GM21367 (cell line): ENCODE measurements at regions not wholly inside any gene's neighbourhood (a gene's known extent, or its start where the extent isn't known, plus 50 kb on each side); places are given as distances from the start of the nearest gene placed in this dataset.
"Not testable (repeated sequence)": the region's sequence is repeated elsewhere in the genome, so short reads cannot be mapped to it uniquely, and the experiment has no call there.

Source experiments
- ATAC-seq: cut with Tn5 transposase; IDR thresholded peaks from one replicate; pipeline ENCODE4 v1.9.1; 2021; ENCODE audit not compliant: unreplicated experiment

DNA sequence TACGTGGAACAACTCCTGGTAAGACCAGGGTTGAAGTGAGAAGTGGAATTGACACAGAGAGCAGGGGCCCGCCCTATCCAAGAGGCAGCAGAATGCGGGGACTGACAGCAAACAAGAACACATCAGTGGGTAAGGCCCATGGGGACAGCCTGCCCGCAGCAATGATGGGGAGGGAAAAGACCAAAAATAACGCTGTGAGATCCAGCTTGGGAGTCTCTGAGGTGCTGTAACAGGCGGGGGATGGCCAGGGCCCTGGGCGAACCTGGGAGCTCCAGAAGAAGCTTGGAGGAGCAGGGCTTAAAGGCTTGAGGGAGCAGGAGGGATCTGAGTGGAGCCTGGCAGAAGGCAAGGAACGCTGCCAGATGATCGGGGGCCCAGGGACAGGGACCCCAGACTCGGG lies 173.4 kb downstream of the TMEM200C start:
- no peak for ATAC-seq

DNA sequence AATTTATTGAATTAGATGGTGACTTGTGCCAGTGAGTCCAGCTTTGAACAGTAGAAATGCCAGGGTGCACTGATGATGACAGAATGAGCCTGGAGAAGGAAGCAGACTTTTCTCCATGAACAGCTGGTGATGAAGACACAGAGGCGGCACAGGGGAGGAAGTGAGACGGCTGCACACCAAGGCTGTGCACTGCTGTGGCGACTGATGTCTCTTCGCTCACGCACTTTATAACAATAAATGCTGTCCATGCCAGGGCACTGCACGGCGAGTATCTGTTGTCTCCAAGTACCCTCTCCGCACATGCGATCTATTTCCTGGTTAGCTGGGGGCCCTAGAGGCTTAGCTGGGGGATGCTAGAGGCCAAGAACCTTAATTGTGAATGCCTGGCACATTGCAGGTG lies 175.2 kb downstream of the TMEM200C start:
- ATAC-seq: no peak

DNA sequence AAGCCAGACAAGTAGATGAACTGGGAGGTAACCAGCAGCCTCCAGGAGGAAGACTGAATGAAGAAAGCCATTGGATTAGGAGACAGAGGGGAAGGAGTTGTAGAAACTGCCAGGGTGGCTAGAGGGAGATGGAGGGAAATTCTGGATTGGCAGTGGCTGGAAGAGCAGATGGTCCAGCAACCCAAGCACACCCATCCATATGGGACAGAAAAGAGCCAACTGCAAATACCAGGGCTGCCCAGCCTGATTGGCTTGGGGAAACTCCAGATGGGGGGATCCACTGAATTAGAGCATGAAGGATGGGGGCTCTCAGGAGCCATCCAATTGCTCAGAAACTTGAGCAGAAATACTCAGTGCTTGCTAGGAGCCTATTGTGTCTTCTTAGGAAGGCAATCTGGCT lies 173.5 kb upstream of the EPB41L3 start:
- ATAC-seq: no peak

DNA sequence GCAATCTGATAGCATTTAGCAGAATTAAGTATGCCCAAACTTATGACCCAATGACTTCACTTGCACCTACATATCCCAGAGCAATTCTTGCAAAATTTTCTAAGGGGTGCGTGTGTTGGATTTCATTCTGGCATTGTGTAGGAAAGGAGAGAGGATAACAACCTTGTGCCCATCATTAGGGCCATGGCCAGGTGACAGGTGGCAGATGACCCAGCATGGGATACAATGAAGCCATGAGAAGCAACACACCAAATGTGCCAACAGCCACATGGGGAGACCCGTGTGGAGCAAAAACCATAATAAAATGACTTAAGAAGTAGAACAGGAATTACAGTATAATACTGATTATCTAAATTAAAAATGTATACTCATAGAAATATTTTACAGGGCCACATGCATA lies 166.9 kb upstream of the EPB41L3 start:
- no peak for ATAC-seq

DNA sequence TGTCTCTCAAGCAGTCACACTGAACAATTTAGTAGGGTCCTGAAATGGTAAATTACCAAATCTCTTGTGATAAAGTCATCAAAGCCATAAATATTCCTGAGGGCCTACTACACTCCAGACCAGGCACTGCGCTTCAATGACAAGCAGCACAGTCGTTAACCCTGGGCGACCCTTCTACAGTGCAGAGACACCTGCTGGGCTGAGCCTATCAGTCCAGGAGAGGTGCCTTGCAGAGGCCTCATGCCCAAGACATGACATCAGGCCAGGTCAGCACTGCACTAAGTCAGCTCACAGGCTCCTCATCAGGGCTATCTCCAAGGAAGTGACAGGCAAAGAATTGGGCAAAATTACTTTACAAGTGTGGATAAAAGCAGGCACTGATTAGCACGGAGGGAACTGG lies 166.4 kb upstream of the EPB41L3 start:
- no peak for ATAC-seq

DNA sequence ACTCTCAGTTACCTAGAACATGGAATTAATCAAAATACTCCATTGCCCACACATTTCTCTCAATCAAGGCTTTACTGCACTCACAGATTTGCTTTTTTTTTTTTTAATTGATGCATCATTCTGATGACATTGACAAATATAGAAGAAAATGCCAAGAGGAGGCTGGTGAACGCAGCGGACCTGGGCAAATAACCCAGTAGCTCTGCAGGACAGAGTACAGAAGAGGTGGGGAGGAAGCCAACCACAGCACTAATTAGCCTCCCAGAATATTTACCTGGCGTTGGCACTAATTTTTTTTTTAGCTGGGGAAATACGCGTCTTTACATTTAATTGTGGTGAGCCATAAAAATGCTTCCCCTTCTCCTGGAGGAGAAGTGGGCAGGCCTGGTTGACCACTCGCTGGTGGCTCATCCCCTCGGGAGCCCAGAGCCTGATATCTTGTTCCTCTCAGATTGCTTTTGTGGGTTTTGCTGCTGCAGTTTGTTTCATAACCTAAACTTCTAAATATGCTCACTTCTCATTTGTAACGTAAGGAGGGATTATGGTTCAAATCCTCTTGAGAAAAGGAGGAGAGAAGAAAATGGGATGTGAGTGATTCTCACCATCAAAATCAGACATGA lies 165.8 kb upstream of the EPB41L3 start:
- no peak for ATAC-seq

DNA sequence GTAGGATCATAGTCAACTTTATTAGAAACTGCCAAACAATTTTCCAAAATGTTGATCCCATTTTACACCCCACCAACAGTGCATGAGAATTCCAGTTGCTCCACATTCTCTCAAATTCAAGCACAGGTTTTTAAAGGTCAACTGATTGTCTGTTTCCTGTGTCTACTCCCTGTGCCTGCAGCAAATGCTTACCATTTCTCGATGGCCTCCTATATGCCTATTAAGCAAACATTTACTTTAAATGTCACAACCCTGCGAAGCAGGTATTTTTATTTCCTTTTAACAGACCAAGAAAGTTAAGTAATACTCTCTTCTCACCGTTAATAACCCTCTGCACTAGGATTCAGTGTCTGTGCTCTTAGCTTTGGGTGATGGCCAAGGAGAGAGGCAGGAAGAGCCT lies 163.8 kb upstream of the EPB41L3 start:
- no peak for ATAC-seq

DNA sequence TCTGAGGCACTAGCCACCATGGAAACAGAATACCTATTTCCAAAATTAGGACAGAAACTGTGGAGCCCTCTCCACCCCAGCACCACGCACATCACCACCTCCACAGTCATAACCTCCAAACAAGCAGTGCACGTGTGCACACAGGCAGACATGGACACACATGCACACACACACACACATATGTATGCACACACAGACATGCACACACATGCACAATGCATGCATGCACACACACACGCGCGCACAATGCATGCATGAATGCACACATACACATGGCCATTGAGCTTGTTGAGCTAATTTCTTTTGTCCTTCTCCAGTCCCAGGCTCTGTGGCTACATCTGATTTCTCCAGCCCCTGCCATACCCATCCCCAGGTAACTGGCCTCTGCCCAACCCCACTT lies 161.6 kb upstream of the EPB41L3 start:
- ATAC-seq: no peak

DNA sequence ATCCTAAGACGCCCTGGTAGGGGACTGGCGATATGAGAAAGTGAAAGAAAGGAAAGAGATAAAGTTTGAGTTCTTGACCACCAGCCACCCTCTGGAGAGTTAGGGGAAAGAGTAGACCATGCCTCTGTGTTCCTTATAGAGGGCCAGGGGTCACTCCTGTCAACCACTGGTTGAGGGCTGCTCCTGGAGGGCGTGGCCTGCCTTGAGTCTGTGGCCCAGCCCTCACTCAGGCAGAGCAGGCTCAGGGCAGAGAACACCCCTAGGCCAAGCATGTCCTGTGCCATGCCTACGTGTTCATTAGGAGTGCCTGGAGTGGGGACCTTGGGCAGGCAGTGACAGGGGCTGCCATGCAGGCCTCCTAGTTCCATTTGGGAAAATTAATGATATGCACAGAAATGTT lies 161.1 kb upstream of the EPB41L3 start:
- no peak for ATAC-seq

DNA sequence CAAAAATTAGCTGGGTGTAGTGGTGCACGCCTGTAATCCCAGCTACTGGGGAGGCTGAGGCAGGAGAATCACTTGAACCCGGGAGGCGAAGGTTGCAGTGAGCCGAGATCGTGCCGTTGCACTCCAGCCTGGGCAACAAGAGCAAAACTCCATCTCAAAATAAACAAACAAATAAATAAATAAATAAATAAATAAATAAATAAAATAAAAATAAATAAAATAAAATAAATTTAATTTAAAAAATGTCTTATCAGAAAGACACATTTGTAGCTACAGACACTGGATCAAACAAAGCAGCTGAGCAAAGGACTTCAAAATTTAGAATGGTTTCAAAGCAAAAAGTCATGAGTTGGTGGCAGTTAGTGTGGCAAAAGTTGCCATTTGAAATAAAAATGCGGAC lies 158.2 kb upstream of the EPB41L3 start:
- ATAC-seq: not testable (repeated sequence)

DNA sequence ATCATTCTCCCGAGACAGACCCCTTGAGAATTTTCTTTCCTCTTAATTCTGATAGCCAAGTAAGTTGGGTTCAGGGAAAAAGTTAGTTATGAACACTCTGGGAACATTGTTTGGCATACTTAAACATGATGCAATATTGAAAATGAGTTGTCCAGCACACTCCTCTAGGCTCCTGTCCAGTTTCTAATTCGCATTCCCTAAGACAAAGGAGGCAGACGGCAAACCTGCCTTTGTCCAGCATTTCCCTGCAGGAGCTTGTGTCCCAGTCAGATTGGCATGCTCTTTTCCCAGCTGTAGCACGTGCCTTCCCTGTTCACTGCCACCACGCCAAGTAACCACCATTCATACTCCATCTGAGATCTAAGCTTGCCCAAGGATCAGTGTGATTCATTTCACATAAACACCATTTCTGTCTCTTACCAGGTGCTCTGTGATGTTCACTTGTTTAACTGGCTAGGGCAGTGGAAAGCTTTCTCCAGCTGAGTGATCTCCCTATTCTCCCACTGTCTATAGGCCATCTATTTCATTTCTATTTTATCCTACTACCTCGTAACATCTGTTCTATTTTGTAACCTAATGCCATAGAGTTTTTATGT lies 150.0 kb upstream of the EPB41L3 start:
- ATAC-seq: no peak

DNA sequence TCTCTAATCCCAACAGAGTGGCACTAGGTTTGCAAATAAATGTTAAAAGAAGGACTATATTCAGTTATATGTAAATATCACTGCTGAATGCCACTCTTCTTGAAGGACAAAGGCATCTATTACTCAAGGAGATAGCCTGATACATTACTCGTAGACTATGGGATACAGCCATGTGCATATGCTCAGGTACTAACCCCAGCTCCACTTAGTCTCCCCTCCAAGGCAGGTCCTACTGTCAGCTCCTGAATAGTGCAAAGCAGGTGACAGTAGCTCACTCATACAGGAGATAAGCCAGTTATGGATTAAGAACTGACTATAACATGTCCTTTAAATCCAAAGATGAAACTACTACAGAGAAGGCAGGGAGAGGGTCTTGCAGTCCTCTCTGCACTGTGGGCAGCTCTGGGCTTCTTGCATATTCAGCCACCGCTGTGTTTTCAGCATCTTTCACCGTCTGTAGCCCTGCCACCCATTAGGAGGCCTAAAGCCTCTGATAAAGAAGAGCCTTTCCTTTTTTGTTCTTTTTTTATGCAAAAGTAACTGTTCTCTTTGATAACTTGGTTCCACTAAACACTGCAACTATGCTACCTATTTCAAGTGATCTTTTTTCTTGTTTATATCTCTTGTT lies 135.1 kb upstream of the EPB41L3 start:
- no peak for ATAC-seq

DNA sequence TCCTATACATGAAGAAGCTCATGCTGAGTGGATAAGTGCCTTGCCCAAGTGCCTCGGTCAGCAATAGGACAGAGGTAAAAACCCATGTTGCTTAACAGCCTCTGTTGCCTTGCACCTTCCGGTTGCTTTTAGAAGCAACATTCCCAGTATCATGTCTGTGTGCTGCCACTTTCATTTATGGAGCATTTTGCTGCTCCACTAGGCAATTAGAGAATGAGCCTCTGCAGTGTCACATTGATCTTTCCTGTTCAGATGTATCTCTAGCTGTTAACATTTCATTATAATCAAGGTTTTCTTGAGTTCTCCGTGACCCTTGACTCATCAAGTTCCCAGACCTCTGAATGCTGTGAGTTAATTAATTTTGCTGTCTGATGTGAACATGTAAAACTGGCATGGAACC lies 134.5 kb upstream of the EPB41L3 start:
- ATAC-seq: no peak

DNA sequence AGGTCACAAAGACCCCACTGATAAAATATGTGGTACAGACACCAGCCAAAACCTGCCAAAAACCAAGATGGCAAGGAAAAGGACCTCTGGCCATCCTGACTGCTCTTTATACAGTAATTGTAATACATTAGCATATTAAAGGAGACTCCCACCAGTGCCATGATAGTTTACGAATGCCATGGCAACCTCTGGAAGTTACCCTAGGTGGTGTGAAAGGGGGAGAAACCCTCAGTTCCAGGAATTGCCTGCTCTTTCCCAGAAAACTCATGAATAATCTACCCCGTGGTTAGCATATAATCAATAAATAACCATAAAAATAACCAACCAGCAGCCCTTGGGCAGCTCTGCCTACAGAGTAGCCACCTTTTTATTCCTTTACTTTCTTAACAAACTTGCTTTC lies 129.8 kb upstream of the EPB41L3 start:
- no peak for ATAC-seq

DNA sequence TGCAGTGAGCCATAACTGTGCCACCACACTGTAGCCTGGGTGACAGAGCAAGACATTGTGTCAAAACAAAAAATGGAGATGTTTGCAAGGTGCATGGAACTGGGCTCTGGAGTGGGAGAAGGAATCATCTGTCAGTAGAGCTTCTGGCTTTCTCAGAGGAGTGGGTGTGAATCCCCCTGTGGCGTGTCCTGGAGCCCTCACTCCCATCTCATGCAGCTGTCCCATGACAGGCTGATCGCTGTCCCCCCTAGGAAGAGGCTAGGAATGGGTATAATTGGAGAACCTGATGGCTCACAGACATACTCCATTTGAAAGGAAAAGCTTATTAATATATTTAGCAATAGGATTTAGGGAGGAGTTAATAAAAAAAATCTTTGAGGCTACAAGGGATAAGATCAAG lies 125.8 kb upstream of the EPB41L3 start:
- no peak for ATAC-seq

DNA sequence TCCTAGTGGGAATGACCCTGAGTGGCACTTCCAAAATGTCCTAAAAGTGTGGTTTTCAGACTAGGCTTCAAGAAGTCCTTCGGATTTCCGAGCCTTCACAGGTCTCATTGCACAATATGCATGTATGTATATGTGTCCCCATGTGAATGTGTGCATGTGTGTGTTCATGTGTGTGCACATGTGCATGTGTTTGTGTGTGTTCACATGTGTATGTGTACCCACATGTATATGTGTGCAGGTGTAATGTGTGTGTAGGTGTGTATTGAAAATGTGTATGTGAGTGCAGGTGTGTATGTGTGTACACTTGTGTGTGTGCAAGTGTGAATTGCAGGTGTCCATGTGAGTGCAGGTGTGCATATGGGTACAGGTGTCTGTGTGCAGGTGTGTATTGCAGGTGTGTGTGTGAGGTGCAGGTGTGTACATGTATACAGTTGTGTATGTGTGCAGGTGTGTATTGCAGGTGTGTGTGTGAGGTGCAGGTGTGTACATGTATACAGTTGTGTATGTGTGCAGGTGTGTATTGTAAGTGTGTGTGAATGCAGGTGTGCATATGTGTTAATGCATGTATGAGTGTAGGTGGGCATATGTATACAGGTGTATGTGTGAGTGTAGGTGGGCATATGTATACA lies 124.4 kb upstream of the EPB41L3 start:
- no peak for ATAC-seq

DNA sequence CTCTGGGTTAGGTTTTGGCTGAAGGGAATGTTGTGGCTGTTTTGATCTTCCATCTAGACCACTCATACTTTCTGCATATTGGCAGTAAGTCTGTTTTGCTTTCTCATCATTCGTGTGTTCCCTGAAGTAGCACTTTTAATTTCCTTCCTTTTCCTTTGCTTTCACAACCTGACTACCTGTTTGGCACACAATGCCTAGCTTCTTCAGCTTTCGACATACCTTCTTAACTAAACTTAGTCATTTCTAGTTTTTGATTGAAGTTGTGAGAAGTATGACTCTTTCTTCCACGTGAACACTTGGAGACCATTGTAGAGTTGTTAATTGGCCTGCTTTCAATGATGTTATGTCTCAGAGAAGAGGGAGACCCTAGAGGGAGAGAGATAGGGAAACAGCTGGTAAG lies 123.6 kb upstream of the EPB41L3 start:
- no peak for ATAC-seq

DNA sequence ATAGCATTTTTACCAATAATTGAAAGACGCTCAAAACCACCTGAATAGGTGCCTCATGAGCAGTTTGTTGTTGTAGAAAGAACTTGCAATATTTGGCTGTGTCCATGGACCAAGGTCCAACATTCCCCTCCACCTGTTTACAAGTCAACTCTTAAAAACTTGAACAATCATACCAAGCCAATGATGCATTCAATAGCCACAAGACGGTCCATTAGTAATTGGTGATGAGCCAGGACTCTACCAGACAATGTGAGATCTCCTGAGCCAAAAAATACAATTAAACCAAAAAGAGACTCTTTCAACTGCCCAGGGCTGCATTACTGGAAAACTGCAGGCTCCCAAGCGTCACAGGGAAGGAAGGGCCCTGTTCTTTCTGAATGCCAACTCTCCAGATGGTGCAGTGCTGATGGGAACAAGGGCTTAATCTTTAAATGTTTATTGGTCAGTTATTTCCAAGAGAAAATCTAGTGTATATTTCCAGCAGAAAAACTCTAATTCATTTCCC lies 118.8 kb upstream of the EPB41L3 start:
- ATAC-seq: no peak

DNA sequence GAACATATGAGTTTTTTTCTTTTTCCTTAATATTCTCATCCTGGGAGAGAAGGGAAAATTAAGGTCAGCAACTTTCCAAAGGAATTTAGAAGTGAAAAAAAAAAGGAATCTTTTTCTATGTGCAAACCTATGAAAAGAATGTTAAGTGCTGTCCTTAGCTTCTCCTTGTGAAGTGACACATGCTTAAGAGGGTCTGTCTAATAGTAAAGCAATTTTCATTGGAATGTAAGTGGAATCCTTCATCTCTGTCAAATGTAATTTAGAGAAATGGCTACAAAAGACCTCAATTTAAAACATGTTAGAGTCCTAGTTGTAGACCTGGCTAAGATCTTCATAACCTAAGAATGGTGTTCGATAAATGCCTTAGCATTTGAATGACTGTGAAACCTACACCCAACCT lies 117.4 kb upstream of the EPB41L3 start:
- ATAC-seq: no peak

DNA sequence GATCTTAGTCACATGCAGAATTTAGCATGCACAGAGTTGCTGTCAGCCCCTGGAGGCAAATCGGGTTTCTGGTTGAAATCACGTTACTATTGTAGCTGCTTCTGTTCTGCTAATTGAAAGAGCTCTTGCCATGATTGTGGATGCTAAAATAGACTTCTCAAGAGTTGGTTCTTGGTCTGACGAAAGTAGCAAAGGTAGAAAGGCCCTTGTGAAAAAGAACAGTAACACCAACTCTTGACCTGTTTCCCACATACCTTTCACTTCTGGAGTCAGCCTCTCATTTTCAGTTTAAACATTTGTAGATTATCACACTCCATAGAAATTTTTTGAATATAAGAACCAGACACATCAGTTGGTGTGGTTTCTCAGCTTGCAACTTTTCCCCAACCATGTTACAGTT lies 110.0 kb upstream of the EPB41L3 start:
- ATAC-seq: no peak

DNA sequence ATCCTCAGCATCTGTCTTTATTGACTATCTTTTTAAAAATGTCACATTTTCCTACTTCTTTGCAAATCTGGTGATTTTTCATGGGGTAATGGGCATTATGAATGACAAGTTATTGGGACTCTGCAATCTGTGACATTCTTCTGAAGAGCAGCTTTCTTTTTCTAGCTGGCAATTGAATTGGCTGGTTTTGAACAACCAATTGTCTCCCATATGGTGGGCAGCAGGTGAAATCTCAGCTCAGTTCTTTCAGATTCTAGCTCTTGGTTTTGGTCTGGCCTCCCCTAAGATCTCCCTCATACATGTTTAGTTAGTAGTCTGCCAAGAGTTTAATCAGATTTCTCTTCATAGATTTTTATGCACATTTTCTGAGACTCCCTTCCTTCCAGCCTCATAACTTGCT lies 107.9 kb upstream of the EPB41L3 start:
- no peak for ATAC-seq

DNA sequence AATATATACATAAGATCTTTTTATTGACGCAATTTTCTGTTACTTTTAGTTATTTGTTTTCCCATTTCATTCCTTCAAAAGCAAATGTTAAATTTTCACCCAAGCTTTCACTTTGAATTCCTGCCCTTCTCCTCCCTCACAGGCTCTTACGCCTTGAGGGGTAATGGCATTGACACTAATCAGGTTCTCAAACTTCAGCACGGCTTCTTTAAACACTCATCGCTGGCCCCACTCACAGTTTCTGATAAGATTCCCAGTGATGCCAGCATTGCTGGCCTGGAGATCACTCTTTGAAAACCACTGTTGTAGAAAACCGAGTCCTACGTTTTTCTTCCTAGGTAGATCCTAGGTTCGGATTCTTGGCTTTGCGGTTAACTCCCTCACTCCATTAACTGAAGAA lies 105.6 kb upstream of the EPB41L3 start:
- no peak for ATAC-seq
